Astrocyte of the cerebellum (primary cell): ENCODE measurements at regions not wholly inside any gene's neighbourhood (a gene's known extent, or its start where the extent isn't known, plus 50 kb on each side); places are given as distances from the start of the nearest gene placed in this dataset.
"Not testable (repeated sequence)": the region's sequence is repeated elsewhere in the genome, so short reads cannot be mapped to it uniquely, and the experiment has no call there.

Experiments used
- DNase-seq: peaks from one replicate; pipeline ENCODE4 v3.0.0-alpha.2; 2011; ENCODE audit warnings: low read depth
- H3K4me3 ChIP-seq: 2 replicates; pipeline ENCODE4 v1.5.1; 2011; ENCODE audit warnings: mild to moderate bottlenecking, low read depth, low read length, moderate library complexity
- in situ Hi-C: cut with HindIII; loops from 2 replicates; pipeline ENCODE4 v1.10.0; 2017; ENCODE audit warnings: low sequenced_read_pairs
- TF ChIP-seq, protein P1 (sequence below): IDR thresholded peaks from 2 replicates; pipeline ENCODE4 v1.5.1; 2012; ENCODE audit warnings: low read length, low read depth, moderate library complexity, mild to moderate bottlenecking; ENCODE audit errors: missing control alignments

DNA sequence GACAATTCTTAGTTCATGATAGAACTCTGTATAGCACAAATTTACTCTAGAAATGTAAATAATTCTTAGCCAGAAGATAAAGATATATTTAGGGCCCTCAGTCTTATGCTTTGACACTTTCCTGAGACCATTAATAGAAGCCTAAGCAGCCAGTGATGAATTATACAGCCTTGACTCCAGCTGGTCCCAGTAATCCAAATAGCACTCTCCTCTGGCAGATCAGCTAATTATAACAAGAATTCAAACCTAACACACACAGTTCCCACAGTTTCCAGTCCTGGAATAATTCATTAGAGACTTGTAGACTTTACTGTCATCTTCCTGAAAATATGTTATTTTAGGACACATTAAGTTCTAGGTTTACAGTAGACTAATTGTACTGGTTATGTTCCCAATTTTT is 50.4 kb downstream of the SHOC1 start:
- no peak for DNase-seq
- no peak overlapping the region for H3K4me3 ChIP-seq
- TF ChIP-seq, protein P1, sequence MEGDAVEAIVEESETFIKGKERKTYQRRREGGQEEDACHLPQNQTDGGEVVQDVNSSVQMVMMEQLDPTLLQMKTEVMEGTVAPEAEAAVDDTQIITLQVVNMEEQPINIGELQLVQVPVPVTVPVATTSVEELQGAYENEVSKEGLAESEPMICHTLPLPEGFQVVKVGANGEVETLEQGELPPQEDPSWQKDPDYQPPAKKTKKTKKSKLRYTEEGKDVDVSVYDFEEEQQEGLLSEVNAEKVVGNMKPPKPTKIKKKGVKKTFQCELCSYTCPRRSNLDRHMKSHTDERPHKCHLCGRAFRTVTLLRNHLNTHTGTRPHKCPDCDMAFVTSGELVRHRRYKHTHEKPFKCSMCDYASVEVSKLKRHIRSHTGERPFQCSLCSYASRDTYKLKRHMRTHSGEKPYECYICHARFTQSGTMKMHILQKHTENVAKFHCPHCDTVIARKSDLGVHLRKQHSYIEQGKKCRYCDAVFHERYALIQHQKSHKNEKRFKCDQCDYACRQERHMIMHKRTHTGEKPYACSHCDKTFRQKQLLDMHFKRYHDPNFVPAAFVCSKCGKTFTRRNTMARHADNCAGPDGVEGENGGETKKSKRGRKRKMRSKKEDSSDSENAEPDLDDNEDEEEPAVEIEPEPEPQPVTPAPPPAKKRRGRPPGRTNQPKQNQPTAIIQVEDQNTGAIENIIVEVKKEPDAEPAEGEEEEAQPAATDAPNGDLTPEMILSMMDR, result no peak
- in situ Hi-C loops, result no loop called here

DNA sequence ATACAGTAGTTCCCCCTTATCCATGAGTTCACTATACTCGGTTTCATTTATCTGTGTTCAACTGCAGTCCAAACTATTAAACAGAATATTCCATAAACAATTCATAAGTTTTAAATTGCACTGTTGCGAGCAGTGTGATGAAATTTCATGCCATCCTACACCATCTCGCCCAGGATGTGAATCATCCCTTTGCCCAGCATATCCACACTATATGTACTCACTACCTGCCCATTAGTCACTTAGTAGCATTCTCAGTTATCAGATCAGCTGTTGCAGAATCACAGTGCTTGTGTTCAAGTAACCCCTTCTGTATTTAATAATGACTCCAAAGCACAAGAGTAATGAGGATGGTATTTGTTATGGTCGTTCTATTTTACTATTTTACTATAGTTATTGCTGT is 51.5 kb downstream of the SHOC1 start:
- in situ Hi-C loops, result no loop called here
- H3K4me3 ChIP-seq, result no peak overlapping the region
- DNase-seq, result no peak
- TF ChIP-seq, protein P1, result no peak

DNA sequence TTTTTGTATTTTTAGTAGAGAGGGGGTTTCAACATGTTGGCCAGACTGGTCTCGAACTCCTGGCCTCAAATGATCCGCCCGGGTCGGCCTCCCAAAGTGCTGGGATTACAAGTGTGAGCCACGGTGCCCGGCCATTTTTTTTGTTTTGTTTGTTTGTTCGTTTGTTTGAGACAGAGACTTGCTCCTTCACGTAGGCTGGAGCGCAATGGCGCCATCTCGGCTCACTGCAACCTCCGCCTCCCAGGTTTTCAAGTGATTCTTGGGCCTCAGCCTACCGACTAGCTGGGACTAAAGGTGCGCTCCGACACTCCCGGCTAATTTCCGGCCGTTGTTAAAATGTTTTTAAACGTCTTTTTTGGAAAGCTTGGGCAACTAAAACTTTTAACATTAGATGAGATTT is 54.0 kb downstream of the SHOC1 start:
- in situ Hi-C loops, result no loop called here
- TF ChIP-seq, protein P1, result no peak
- no peak overlapping the region for H3K4me3 ChIP-seq
- no peak for DNase-seq

DNA sequence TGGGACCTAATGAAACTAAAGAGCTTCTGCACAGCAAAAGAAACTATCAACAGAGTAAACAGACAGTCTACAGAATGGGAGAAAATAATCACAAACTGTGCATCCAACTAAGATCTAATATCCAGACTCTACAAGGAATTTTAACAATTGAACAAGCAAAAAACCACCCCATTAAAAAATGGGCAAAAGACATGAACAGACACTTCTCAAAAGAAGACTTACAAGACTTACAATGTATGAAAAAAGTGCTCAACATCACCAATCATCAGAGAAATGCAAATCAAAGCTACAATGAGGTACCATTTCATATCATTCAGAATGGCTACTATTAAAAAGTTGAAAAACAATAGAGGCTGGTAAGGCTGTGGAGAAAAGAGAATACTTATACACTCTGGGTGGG is 58.0 kb downstream of the SHOC1 start:
- no peak for DNase-seq
- TF ChIP-seq, protein P1, result no peak
- H3K4me3 ChIP-seq, result no peak overlapping the region
- in situ Hi-C loops, result no loop called here

DNA sequence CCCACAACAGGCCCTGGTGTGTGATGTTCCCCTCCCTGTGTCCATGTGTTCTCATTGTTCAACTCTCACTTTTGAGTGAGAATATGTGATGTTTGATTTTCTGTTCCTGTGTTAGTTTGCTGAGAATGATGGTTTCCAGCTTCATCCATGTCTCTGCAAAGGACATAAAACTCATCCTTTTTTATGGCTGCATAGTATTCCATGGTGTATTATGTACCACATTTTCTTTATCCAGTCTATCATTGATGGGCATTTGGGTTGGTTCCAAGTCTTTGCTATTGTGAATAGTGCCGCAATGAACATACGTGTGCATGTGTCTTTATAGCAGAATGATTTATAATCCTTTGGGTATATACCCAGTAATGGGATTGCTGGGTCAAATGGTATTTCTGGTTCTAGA is 59.4 kb downstream of the SHOC1 start:
- in situ Hi-C loops, H3K4me3 ChIP-seq, DNase-seq: not testable (repeated sequence)

DNA sequence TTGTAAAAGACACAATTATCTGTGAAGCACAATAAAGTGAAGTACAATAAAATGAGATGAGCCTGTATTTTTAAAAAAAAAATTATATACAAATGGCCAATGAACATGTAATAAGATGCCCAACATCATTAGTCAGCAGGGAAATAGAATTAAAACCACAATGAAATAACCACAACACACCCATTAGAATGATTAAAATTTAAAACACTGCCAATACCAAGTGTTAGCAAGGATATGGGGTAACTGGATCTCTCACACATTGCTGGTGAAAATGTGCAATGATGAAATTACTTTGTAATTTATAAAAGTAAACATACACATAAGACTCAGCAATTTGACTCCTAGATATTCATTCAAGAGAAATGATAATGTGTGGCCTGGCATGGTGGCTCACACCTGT is 62.8 kb downstream of the SHOC1 start:
- in situ Hi-C loops, result no loop called here
- TF ChIP-seq, protein P1, result no peak
- H3K4me3 ChIP-seq, result no peak overlapping the region
- DNase-seq, result peak; percentile 13

DNA sequence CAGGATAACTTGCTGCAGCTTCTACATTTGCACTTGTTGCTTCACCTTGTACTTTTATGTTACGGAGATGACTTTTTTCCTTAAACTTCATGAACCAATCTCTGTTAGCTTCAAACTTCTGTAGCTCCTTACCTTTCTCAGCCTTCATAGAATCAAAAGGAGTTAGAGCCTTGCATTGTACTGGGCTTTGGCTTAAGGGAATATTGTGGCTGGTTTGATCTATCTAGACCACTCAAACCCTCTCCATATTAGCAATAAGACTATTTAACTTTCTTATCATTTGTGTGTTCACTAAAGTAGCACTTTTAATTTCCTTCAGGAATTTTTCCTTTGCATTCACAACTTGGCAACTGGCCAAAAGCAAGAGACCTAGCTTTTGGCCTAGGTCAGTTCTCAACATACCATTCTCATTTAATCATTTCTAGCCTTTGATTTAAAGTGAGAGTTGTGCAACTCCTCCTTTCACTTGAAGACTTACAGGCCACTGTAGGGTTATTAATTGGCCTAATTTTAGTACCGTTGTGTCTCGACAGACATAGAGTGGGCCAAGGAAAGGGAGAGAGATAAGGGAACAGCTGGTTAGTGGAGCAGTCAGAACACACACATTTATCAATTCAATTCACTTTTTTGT is 63.7 kb downstream of the SHOC1 start:
- no peak overlapping the region for H3K4me3 ChIP-seq
- TF ChIP-seq, protein P1, result no peak
- in situ Hi-C loops, result no loop called here
- no peak for DNase-seq
